PFSK-1 (cell line): ENCODE measurements at regions not wholly inside any gene's neighbourhood (a gene's known extent, or its start where the extent isn't known, plus 50 kb on each side); places are given as distances from the start of the nearest gene placed in this dataset.

ENCODE experiments used
- FOXP2 ChIP-seq: optimal IDR thresholded peaks from 2 replicates; pipeline ENCODE3; 2011; ENCODE audit warnings: borderline replicate concordance, control low read depth, inconsistent platforms; ENCODE audit not compliant: insufficient read depth; ENCODE audit errors: extremely low read length, extremely low read depth
- POLR2AphosphoS5 ChIP-seq: IDR thresholded peaks from 2 replicates; pipeline ENCODE4 v1.6.1; 2012; ENCODE audit warnings: low read depth, mild to moderate bottlenecking, control low read depth, low read length, moderate library complexity
- SIN3A ChIP-seq: IDR thresholded peaks from 2 replicates; pipeline ENCODE4 v1.6.1; 2012; ENCODE audit warnings: mild to moderate bottlenecking, low read length, moderate library complexity, borderline replicate concordance; ENCODE audit not compliant: insufficient read depth
- TAF1 ChIP-seq: IDR thresholded peaks from 2 replicates; pipeline ENCODE4 v1.6.1; 2012; ENCODE audit warnings: low read length, control low read depth, borderline replicate concordance; ENCODE audit not compliant: insufficient read depth
- TF ChIP-seq, protein P1 (sequence below), 2 experiments: IDR thresholded peaks; 2 replicates each; pipeline versions ENCODE4 v1.6.1 to v1.8.0; 2011 to 2012; ENCODE audit warnings: low read depth in 2 of 2, low read length in 2 of 2, control low read depth in 1 of 2, inconsistent platforms in 1 of 2, mild to moderate bottlenecking in 1 of 2, moderate library complexity in 1 of 2; ENCODE audit not compliant: insufficient read depth in 1 of 2

DNA sequence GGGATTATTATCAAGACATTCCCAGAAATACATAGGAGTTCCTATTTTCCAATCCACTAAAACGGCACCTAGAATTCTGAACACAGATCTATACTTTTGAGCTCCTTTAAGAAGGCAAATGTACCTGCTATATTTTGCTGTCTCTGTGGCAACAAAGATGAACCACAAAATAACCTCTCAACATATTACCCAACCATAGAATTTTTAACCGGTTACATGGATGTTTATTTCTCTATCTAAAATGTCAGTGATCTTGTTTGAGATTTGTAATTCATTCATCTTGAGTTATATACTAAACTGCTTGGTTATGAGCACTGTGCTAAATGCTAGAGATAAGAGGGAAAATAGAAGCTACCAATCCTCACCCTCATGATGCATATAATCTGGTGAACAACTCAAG is 117.5 kb upstream of the HMGCLL1 start:
- TF ChIP-seq, protein P1, sequence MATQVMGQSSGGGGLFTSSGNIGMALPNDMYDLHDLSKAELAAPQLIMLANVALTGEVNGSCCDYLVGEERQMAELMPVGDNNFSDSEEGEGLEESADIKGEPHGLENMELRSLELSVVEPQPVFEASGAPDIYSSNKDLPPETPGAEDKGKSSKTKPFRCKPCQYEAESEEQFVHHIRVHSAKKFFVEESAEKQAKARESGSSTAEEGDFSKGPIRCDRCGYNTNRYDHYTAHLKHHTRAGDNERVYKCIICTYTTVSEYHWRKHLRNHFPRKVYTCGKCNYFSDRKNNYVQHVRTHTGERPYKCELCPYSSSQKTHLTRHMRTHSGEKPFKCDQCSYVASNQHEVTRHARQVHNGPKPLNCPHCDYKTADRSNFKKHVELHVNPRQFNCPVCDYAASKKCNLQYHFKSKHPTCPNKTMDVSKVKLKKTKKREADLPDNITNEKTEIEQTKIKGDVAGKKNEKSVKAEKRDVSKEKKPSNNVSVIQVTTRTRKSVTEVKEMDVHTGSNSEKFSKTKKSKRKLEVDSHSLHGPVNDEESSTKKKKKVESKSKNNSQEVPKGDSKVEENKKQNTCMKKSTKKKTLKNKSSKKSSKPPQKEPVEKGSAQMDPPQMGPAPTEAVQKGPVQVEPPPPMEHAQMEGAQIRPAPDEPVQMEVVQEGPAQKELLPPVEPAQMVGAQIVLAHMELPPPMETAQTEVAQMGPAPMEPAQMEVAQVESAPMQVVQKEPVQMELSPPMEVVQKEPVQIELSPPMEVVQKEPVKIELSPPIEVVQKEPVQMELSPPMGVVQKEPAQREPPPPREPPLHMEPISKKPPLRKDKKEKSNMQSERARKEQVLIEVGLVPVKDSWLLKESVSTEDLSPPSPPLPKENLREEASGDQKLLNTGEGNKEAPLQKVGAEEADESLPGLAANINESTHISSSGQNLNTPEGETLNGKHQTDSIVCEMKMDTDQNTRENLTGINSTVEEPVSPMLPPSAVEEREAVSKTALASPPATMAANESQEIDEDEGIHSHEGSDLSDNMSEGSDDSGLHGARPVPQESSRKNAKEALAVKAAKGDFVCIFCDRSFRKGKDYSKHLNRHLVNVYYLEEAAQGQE (IDR thresholded peaks at IDR 0.05; ENCODE audit: insufficient read depth in 1 of 2, low read depth in 2 of 2, low read length in 2 of 2): no peak
- no peak for TF ChIP-seq TAF1
- TF ChIP-seq FOXP2: no peak
- TF ChIP-seq POLR2AphosphoS5: no peak
- TF ChIP-seq SIN3A: no peak

DNA sequence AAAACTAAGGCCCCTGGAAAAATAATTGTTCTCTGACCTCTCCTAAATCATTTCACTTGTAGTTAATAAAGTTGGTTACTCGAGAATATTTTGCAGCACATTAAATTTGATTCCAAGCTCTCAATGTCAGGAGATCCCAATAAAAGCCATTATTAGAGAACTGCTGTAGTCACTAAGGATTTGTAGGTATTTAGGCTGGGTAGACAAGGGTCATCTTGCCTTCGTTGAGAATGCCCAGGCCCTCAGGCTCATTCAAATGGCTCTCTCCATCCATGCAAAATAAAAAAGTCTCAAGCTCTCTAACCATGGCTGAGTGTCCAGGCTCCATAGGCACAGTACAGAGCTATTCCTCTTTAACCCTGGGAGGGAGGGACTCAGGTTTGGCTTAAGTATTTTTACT is 117.0 kb upstream of the HMGCLL1 start:
- TF ChIP-seq, protein P1 (IDR thresholded peaks at IDR 0.05; ENCODE audit: insufficient read depth in 1 of 2, low read depth in 2 of 2, low read length in 2 of 2): no peak
- TF ChIP-seq POLR2AphosphoS5 (no peak), FOXP2 (no peak), TAF1 (no peak), SIN3A (no peak)

DNA sequence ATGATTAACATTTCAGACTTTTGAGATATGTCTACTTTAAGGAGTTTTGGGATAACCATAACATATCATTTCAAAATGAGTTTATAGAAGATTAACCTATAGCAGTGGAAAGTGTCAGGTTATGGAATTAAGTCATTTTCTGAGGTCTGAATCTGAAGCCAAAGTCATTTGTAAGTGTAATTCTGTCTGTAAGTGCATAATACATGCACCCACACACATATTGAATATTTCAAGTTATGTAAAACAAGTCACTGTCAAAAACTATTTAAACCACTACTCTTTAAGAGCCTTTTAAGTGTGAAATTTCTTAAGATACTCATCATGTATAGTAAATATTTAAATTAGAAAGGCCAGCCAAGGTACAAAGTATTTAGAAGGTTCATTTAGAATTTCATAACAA is 115.8 kb upstream of the HMGCLL1 start:
- TF ChIP-seq, protein P1 (IDR thresholded peaks at IDR 0.05; ENCODE audit: insufficient read depth in 1 of 2, low read depth in 2 of 2, low read length in 2 of 2): no peak
- TF ChIP-seq TAF1: no peak
- TF ChIP-seq SIN3A: no peak
- no peak for TF ChIP-seq FOXP2
- TF ChIP-seq POLR2AphosphoS5: no peak

DNA sequence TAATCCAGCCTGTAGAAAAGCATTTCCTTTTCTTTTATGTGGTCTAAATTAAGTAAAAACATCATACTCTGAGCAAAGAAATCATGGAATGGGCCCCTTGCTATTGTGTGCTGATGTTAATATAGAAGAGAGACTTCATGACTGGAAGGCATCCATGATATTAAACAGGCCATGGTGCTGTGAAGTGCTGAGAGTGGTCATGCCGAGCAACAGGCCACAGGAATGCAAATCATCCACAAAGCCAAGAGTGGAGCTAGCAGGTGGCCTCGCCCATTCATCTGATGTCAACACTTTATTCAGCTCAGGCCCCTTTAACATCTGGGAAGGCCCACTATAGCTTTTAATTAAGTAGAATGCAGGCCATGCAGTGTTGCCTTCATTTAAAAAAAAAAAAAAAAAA is 115.2 kb upstream of the HMGCLL1 start:
- TF ChIP-seq, protein P1 (IDR thresholded peaks at IDR 0.05; ENCODE audit: insufficient read depth in 1 of 2, low read depth in 2 of 2, low read length in 2 of 2): no peak
- TF ChIP-seq POLR2AphosphoS5: no peak
- TF ChIP-seq TAF1: no peak
- no peak for TF ChIP-seq SIN3A
- no peak for TF ChIP-seq FOXP2

DNA sequence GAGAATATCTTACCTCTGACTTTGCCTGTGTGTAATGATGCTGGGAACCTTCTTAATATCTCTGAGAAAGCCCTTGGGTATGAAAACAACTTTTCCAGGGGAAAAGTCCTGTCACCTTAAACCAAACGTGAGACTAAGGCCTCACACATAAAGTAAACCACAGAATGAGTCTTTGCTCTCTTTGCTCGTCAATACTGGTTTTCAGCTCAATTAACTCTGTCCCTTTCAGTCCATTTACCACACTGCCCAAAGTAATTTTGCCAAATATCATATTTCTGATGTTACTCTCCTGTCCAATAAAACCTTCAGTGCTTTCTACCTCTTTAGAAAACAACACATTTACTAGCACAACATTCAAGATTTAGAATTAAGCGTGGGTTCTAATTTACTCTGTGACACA is 100.5 kb upstream of the HMGCLL1 start:
- TF ChIP-seq, protein P1 (IDR thresholded peaks at IDR 0.05; ENCODE audit: insufficient read depth in 1 of 2, low read depth in 2 of 2, low read length in 2 of 2): no peak
- TF ChIP-seq POLR2AphosphoS5 (no peak), TAF1 (no peak), SIN3A (no peak), FOXP2 (no peak)
